NCI-H2107 treated with DMSO at 0.1 percent for 48 hours (cell line): ENCODE measurements at regions not wholly inside any gene's neighbourhood (a gene's known extent, or its start where the extent isn't known, plus 50 kb on each side); places are given as distances from the start of the nearest gene placed in this dataset.

Source experiments
- DNase-seq: peaks from one replicate; lab custom pipeline; 2025; ENCODE audit not compliant: unreplicated experiment; lab: John Stamatoyannopoulos, UW

- no peak for DNase-seq
These were observed 578.5 kb downstream of the BUD13 start for GRCh38 chr11:116194156-116194904.

GRCh38 chr11:116193321-116194131, 579.3 kb downstream of the BUD13 start:
- DNase-seq: peak; percentile 17

GRCh38 chr11:116192509-116193210, 580.1 kb downstream of the BUD13 start:
- no peak for DNase-seq

- DNase-seq: no peak
These were observed 581.9 kb downstream of the BUD13 start for GRCh38 chr11:116190861-116191260.

- DNase-seq: no peak
These were observed 583.2 kb downstream of the BUD13 start for GRCh38 chr11:116189408-116190170.

- no peak for DNase-seq
These were observed 584.4 kb downstream of the BUD13 start for GRCh38 chr11:116188350-116188749.

GRCh38 chr11:116187026-116187425, 585.8 kb downstream of the BUD13 start:
- no peak for DNase-seq

GRCh38 chr11:116185551-116185950, 587.2 kb downstream of the BUD13 start:
- DNase-seq: no peak

GRCh38 chr11:116184763-116185162, 588.0 kb downstream of the BUD13 start:
- DNase-seq: no peak

GRCh38 chr11:116182356-116182966, 590.3 kb downstream of the BUD13 start:
- DNase-seq: no peak

GRCh38 chr11:116180806-116181600, 591.8 kb downstream of the BUD13 start:
- DNase-seq: no peak

- no peak for DNase-seq
These were observed 593.4 kb downstream of the BUD13 start for GRCh38 chr11:116179401-116179800.

GRCh38 chr11:116177521-116178210, 595.1 kb downstream of the BUD13 start:
- no peak for DNase-seq

- DNase-seq: no peak
These were observed 596.2 kb downstream of the BUD13 start for GRCh38 chr11:116176484-116177005.

- DNase-seq: no peak
These were observed 597.1 kb downstream of the BUD13 start for GRCh38 chr11:116175707-116176106.

GRCh38 chr11:116173941-116174911, 598.6 kb downstream of the BUD13 start:
- DNase-seq: no peak

- DNase-seq: no peak
These were observed 599.3 kb downstream of the BUD13 start for GRCh38 chr11:116173506-116173905.

- DNase-seq: no peak
These were observed 599.9 kb downstream of the BUD13 start for GRCh38 chr11:116172851-116173250.
